Gastrocnemius medialis (tissue), 4 donors: ENCODE measurements at regions not wholly inside any gene's neighbourhood (a gene's known extent, or its start where the extent isn't known, plus 50 kb on each side); places are given as distances from the start of the nearest gene placed in this dataset.

Experiments used
- CTCF ChIP-seq, 5 experiments: fragments of 450-650 bp in 3 of 5; fragments of 200-600 bp in 2 of 5; sonication (generic) in 2 of 5; IDR thresholded peaks in 4 of 5; conservative IDR thresholded peaks in 1 of 5; 1 replicate in 4 of 5; 2 replicates in 1 of 5; pipeline ENCODE4 v1.5.1; 2016 to 2019; ENCODE audit warnings: antibody characterized with exemption in 5 of 5, mild to moderate bottlenecking in 3 of 5, moderate library complexity in 3 of 5
- POLR2A ChIP-seq, 2 donors: fragments of 450-650 bp; IDR thresholded peaks; one replicate each; pipeline ENCODE4 v1.6.1; 2017; ENCODE audit warnings: antibody characterized with exemption in 2 of 2, mild to moderate bottlenecking in 2 of 2, moderate library complexity in 2 of 2

- TF ChIP-seq CTCF (IDR thresholded peaks at IDR 0.05 in 4 of 5, conservative IDR thresholded peaks at IDR 0.05 in 1 of 5) (no peak), POLR2A (IDR thresholded peaks at IDR 0.05) (no peak)
These were observed 687.7 kb upstream of the POU3F2 start for GRCh38 chr6:98146656-98147055.
